ENCODE measurements at regions not wholly inside any gene's neighbourhood (a gene's known extent, or its start where the extent isn't known, plus 50 kb on each side); places are given as distances from the start of the nearest gene placed in this dataset.

GRCh38 chr13:107553838-107554237 lies 661.5 kb downstream of the LIG4 start:
- no peak for DNase-seq
- Histone ChIP-seq H3K4me3 (no peak overlapping the region), H3K27me3 (no peaks in the 10 kb centered on the region), H3K36me3 (no peaks in the 10 kb centered on the region), H3K9me3 (no peaks in the 10 kb centered on the region), H3K27ac (no peak overlapping the region), H3K4me1 (no peaks in the 10 kb centered on the region)
- intact Hi-C loops (cut with DNase I; ENCODE audit: low total_unique reads): no loop called here
- TF ChIP-seq, protein P1, sequence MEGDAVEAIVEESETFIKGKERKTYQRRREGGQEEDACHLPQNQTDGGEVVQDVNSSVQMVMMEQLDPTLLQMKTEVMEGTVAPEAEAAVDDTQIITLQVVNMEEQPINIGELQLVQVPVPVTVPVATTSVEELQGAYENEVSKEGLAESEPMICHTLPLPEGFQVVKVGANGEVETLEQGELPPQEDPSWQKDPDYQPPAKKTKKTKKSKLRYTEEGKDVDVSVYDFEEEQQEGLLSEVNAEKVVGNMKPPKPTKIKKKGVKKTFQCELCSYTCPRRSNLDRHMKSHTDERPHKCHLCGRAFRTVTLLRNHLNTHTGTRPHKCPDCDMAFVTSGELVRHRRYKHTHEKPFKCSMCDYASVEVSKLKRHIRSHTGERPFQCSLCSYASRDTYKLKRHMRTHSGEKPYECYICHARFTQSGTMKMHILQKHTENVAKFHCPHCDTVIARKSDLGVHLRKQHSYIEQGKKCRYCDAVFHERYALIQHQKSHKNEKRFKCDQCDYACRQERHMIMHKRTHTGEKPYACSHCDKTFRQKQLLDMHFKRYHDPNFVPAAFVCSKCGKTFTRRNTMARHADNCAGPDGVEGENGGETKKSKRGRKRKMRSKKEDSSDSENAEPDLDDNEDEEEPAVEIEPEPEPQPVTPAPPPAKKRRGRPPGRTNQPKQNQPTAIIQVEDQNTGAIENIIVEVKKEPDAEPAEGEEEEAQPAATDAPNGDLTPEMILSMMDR (IDR thresholded peaks at IDR 0.05): no peak
- no peak for TF ChIP-seq POLR2A (IDR thresholded peaks at IDR 0.05)

- no peaks in the 10 kb centered on the region for H3K36me3 ChIP-seq
- no peaks in the 10 kb centered on the region for H3K9me3 ChIP-seq
- H3K4me3 ChIP-seq: no peak overlapping the region
- H3K27ac ChIP-seq: no peak overlapping the region
- H3K4me1 ChIP-seq: no peaks in the 10 kb centered on the region
- no peaks in the 10 kb centered on the region for H3K27me3 ChIP-seq
- intact Hi-C loops (cut with DNase I; ENCODE audit: low total_unique reads): no loop called here
- DNase-seq: no peak
- TF ChIP-seq, protein P1 (IDR thresholded peaks at IDR 0.05): no peak
- no peak for TF ChIP-seq POLR2A (IDR thresholded peaks at IDR 0.05)
Observed at GRCh38 chr13:107551521-107551920, 663.8 kb downstream of the LIG4 start.

DNA sequence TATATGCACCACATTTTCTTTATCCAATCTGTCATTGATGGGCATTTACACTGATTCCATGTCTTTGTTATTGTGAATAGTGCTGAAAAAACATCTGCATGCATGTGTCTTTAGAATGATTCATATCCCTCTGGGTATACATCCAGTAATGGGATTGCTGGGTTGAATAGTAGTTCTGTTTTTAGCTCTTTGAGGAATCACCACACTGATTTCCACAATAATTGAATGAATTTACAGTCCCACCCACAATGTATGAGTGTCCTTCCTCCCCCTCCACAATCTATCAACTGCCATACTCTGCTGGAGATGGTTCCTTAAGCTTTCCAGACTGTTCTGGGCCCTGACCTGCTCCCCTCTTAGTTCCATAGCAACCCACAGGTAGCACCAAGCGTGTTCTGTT lies 667.0 kb downstream of the LIG4 start:
- TF ChIP-seq, protein P1 (IDR thresholded peaks at IDR 0.05): no peak
- TF ChIP-seq POLR2A (IDR thresholded peaks at IDR 0.05): no peak
- DNase-seq: no peak
- Histone ChIP-seq H3K27me3 (no peaks in the 10 kb centered on the region), H3K27ac (no peak overlapping the region), H3K36me3 (no peaks in the 10 kb centered on the region), H3K9me3 (no peaks in the 10 kb centered on the region), H3K4me3 (no peak overlapping the region), H3K4me1 (no peaks in the 10 kb centered on the region)
- intact Hi-C loops (cut with DNase I; ENCODE audit: low total_unique reads): no loop called here

GRCh38 chr13:107545946-107546502 lies 669.3 kb downstream of the LIG4 start:
- DNase-seq: no peak
- Histone ChIP-seq H3K4me3 (no peak overlapping the region), H3K27ac (no peak overlapping the region), H3K4me1 (no peaks in the 10 kb centered on the region), H3K9me3 (no peaks in the 10 kb centered on the region), H3K36me3 (no peaks in the 10 kb centered on the region), H3K27me3 (no peaks in the 10 kb centered on the region)
- no peak for TF ChIP-seq POLR2A (IDR thresholded peaks at IDR 0.05)
- TF ChIP-seq, protein P1 (IDR thresholded peaks at IDR 0.05): no peak
- intact Hi-C loops (cut with DNase I; ENCODE audit: low total_unique reads): no loop called here

DNA sequence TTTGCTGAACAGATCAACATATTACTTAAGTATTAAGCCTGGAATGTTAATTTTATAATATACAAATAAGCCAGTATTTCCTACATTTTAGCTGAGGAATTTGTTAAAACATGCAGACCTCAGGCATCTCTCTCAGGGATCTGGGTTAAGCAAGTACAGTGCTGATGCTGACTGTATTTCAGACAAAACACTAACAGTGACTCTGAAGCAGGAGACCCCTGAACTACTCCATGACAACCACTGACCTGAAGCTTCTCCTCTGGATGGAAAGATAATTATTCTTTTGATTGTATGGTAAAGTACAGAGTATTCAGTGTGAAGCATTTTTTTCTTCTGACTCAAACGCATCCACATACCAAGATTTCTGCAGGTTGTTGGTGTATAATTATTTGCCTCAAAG lies 680.8 kb downstream of the LIG4 start:
- H3K27ac ChIP-seq: no peak overlapping the region

More for the DNA sequence above, 680.8 kb downstream of the LIG4 start:
- intact Hi-C loops (cut with DNase I; ENCODE audit: low total_unique reads): no loop called here
- Histone ChIP-seq H3K36me3 (no peaks in the 10 kb centered on the region), H3K27me3 (no peaks in the 10 kb centered on the region), H3K4me3 (no peak overlapping the region), H3K9me3 (no peaks in the 10 kb centered on the region), H3K4me1 (no peaks in the 10 kb centered on the region)
- no peak for TF ChIP-seq POLR2A (IDR thresholded peaks at IDR 0.05)
- TF ChIP-seq, protein P1 (IDR thresholded peaks at IDR 0.05): no peak
- no peak for DNase-seq
